Prostate gland (tissue), 2 donors: ENCODE measurements at regions not wholly inside any gene's neighbourhood (a gene's known extent, or its start where the extent isn't known, plus 50 kb on each side); places are given as distances from the start of the nearest gene placed in this dataset.

Source experiments
- DNase-seq: peaks from one replicate; pipeline ENCODE4 v3.0.0-alpha.2; 2019; ENCODE audit warnings: low spot score
- H3K27ac ChIP-seq, 2 donors: fragments of 200-600 bp; sonication (generic); 2 replicates each; pipeline ENCODE4 v1.5.1; 2017 to 2019
- H3K27me3 ChIP-seq: fragments of 200-600 bp; sonication (generic); replicated peaks from 2 replicates; pipeline ENCODE4 v1.5.1; 2019; ENCODE audit not compliant: insufficient read depth
- H3K36me3 ChIP-seq, 2 donors: fragments of 200-600 bp; sonication (generic); 1 replicate in 1 of 2; 2 replicates in 1 of 2; pipeline versions ENCODE4 v1.5.1 to v1.8.1; 2017 to 2019
- H3K4me1 ChIP-seq: fragments of 200-600 bp; sonication (generic); replicated peaks from 2 replicates; pipeline ENCODE4 v1.5.1; 2019
- H3K4me3 ChIP-seq, 2 donors: fragments of 200-600 bp; sonication (generic); 2 replicates each; pipeline ENCODE4 v1.5.1; 2017 to 2019
- H3K9me3 ChIP-seq: fragments of 200-600 bp; sonication (generic); 2 replicates; pipeline ENCODE4 v1.5.1; 2017
- CTCF ChIP-seq, 4 experiments: fragments of 200-600 bp in 2 of 4; fragments of 450-650 bp in 2 of 4; sonication (generic) in 2 of 4; IDR thresholded peaks; 1 replicate in 3 of 4; 2 replicates in 1 of 4; pipeline ENCODE4 v1.5.1; 2016 to 2019; ENCODE audit warnings: antibody characterized with exemption in 4 of 4, mild to moderate bottlenecking in 2 of 4, moderate library complexity in 2 of 4
- POLR2A ChIP-seq: fragments of 450-650 bp; IDR thresholded peaks from one replicate; pipeline ENCODE4 v1.6.1; 2016; ENCODE audit warnings: antibody characterized with exemption, mild to moderate bottlenecking
- POLR2AphosphoS5 ChIP-seq: sonication (generic); formaldehyde crosslinking; IDR thresholded peaks from one replicate; pipeline ENCODE4 v1.6.1; 2017; ENCODE audit warnings: antibody characterized with exemption
- WGBS: methylation state at CpG from one replicate; pipeline ENCODE4 v1.1.5; 2018; 5-methylcytosine and 5-hydroxymethylcytosine counted together
- intact Hi-C: fragments of 100-400 bp; cut with DNase I; formaldehyde crosslinking; loops from one replicate; pipeline ENCODE4 v1.14.2; 2022

- intact Hi-C loops, result no loop called here
- no peaks in the 10 kb centered on the region for H3K4me1 ChIP-seq
- no peak for TF ChIP-seq POLR2AphosphoS5
- TF ChIP-seq POLR2A, result no peak
- TF ChIP-seq CTCF (IDR thresholded peaks at IDR 0.05), result no peak
- no peak for DNase-seq
- 76% methylated on average over 14 of the region's 14 CpGs for WGBS
- no peaks in the 10 kb centered on the region for H3K36me3 ChIP-seq
- H3K27ac ChIP-seq, result no peak overlapping the region
- no peaks in the 10 kb centered on the region for H3K27me3 ChIP-seq
- H3K4me3 ChIP-seq, result no peak overlapping the region
- no peaks in the 10 kb centered on the region for H3K9me3 ChIP-seq
Observed at GRCh38 chr18:77820472-77820871, 570.8 kb downstream of the GALR1 start.

DNA sequence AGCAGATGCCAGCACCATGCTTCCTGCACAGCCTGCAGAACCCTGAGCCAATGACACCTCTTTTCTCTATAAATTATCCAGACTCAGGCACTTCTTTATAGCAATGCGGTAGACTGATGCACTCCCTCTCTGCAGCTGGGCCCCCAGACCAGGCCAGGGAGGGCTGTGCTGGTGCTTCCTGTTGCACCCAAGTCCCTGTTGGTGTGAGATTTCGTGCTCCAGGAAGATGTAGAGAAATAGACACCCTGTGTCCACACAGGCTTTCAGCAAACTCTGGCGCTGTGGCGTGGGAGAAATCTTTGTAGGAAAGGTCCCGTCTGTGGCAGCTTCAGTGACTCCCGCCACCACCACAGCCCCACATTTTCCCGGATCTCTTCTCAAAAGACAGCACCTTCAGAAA lies 572.2 kb downstream of the GALR1 start:
- H3K27me3 ChIP-seq, result no peaks in the 10 kb centered on the region
- H3K9me3 ChIP-seq, result no peaks in the 10 kb centered on the region
- no peaks in the 10 kb centered on the region for H3K36me3 ChIP-seq
- H3K27ac ChIP-seq, result no peak overlapping the region
- H3K4me3 ChIP-seq, result no peak overlapping the region
- TF ChIP-seq POLR2A (no peak), POLR2AphosphoS5 (no peak), CTCF (IDR thresholded peaks at IDR 0.05) (no peak)
- 95% methylated on average over 7 of the region's 7 CpGs for WGBS
- no peak for DNase-seq
- no peaks in the 10 kb centered on the region for H3K4me1 ChIP-seq
- intact Hi-C loops, result no loop called here

GRCh38 chr18:77822632-77823031 lies 573.0 kb downstream of the GALR1 start:
- Histone ChIP-seq H3K27ac (no peak overlapping the region), H3K4me3 (no peak overlapping the region), H3K9me3 (no peaks in the 10 kb centered on the region), H3K4me1 (no peaks in the 10 kb centered on the region), H3K27me3 (no peaks in the 10 kb centered on the region), H3K36me3 (no peaks in the 10 kb centered on the region)
- no peak for DNase-seq
- intact Hi-C loops, result no loop called here
- TF ChIP-seq POLR2AphosphoS5 (no peak), CTCF (IDR thresholded peaks at IDR 0.05) (no peak), POLR2A (no peak)
- WGBS, result 59% methylated on average over 12 of the region's 12 CpGs

DNA sequence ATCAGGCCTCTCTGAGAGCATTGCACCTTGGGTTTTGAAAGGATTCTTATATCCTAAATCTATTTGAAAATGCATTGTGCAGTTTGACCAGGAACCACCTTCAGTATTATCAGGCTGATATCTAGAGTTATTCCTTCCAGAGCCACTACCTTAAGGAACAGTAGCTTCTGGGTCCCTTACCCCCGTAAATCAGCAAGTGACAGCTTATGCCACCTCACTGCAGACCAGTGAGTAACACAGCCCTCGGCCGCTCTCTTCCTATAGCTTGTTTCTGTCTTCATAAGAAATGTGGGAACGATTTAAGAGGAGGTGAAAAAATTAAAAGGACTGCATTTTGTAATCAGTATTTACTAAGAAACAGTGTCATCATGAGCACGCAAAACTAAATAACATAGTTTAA lies 584.2 kb downstream of the GALR1 start:
- Histone ChIP-seq H3K36me3 (no peaks in the 10 kb centered on the region), H3K4me1 (no peaks in the 10 kb centered on the region), H3K27me3 (no peaks in the 10 kb centered on the region), H3K4me3 (no peak overlapping the region), H3K9me3 (no peaks in the 10 kb centered on the region), H3K27ac (no peak overlapping the region)
- 79% methylated on average over 5 of the region's 5 CpGs for WGBS
- TF ChIP-seq POLR2AphosphoS5 (no peak), CTCF (IDR thresholded peaks at IDR 0.05) (no peak), POLR2A (no peak)
- intact Hi-C loops, result no loop called here
- DNase-seq, result no peak

- TF ChIP-seq CTCF (IDR thresholded peaks at IDR 0.05), result no peak
- no peak for TF ChIP-seq POLR2AphosphoS5
- TF ChIP-seq POLR2A, result no peak
- no peak overlapping the region for H3K27ac ChIP-seq
- DNase-seq, result no peak
- no peak overlapping the region for H3K4me3 ChIP-seq
- H3K4me1 ChIP-seq, result no peaks in the 10 kb centered on the region
- WGBS, result 37% methylated on average over 9 of the region's 9 CpGs
- H3K36me3 ChIP-seq, result no peaks in the 10 kb centered on the region
- intact Hi-C loops, result no loop called here
- no peaks in the 10 kb centered on the region for H3K27me3 ChIP-seq
- no peaks in the 10 kb centered on the region for H3K9me3 ChIP-seq
Observed at GRCh38 chr18:77851802-77852201, 602.2 kb downstream of the GALR1 start.
